Endothelial cell of umbilical vein (primary cell): ENCODE measurements at regions not wholly inside any gene's neighbourhood (a gene's known extent, or its start where the extent isn't known, plus 50 kb on each side); places are given as distances from the start of the nearest gene placed in this dataset.

Experiments used
- BruUV-seq: library from RNA; stranded (reverse); fragments of 400-500 nt; replicated peaks from 2 replicates; lab custom pipeline; 2021; lab: Mats Ljungman, UMichigan
- CTCF ChIA-PET: fragments of 300-600, 350-600 bp; sonication (Branson Sonifier 250); formaldehyde crosslinking; loops from one replicate; lab custom pipeline; 2021; ENCODE audit warnings: antibody characterized with exemption, inconsistent platforms; lab: Charles Lee
- POLR2A ChIA-PET: fragments of 300-600, 350-600 bp; sonication (Branson Sonifier 250); formaldehyde crosslinking; loops from one replicate; lab custom pipeline; 2021; ENCODE audit warnings: antibody characterized with exemption, inconsistent platforms; lab: Charles Lee
- DNase-seq: peaks from one replicate; pipeline ENCODE4 v3.0.0-alpha.2; 2011; ENCODE audit warnings: low read depth, low spot score
- FAIRE-seq: peaks from 2 replicates; lab custom pipeline; 2011; peaks lifted over from hg19 to GRCh38; lab: Jason Lieb, UNC
- H2AFZ ChIP-seq: 2 replicates; pipeline ENCODE4 v1.6.0; 2012; ENCODE audit warnings: low read depth, low read length, control low read depth, inconsistent platforms
- H3K27ac ChIP-seq: 2 replicates; pipeline ENCODE4 v1.5.1; 2011; ENCODE audit warnings: low read depth, mild to moderate bottlenecking, control low read depth, low read length, moderate library complexity; ENCODE audit not compliant: insufficient read depth
- H3K27me3 ChIP-seq, 2 experiments: 2 replicates each; pipeline versions ENCODE4 v1.6.0 to v1.6.1; 2011; ENCODE audit warnings: low read length in 2 of 2, mixed read lengths in 1 of 2; ENCODE audit not compliant: control insufficient read depth in 2 of 2, insufficient read depth in 2 of 2
- H3K36me3 ChIP-seq, 2 experiments: 2 replicates in 1 of 2; 3 replicates in 1 of 2; pipeline ENCODE4 v1.5.1; 2011; ENCODE audit warnings: low read length in 2 of 2, mild to moderate bottlenecking in 1 of 2, moderate library complexity in 1 of 2; ENCODE audit not compliant: control insufficient read depth in 2 of 2, insufficient read depth in 2 of 2; ENCODE audit errors: extremely low read depth in 1 of 2
- H3K4me1 ChIP-seq: 3 replicates; pipeline ENCODE4 v1.5.1; 2011; ENCODE audit warnings: mild to moderate bottlenecking, low read length; ENCODE audit not compliant: control insufficient read depth, insufficient read depth; ENCODE audit errors: extremely low read depth
- H3K4me2 ChIP-seq: 2 replicates; pipeline ENCODE4 v1.6.1; 2011; ENCODE audit warnings: low read length, control low read depth, mixed read lengths; ENCODE audit not compliant: insufficient read depth
- H3K4me3 ChIP-seq, 3 experiments: fragments of 200-600 bp in 1 of 3; sonication (generic), shearing (Covaris generic) in 1 of 3; replicated peaks in 1 of 3; 2 replicates each; pipeline ENCODE4 v1.5.1; 2011 to 2016; ENCODE audit warnings: control low read depth in 3 of 3, low read length in 3 of 3, mild to moderate bottlenecking in 2 of 3, inconsistent platforms in 1 of 3, low read depth in 1 of 3, moderate library complexity in 1 of 3; ENCODE audit not compliant: insufficient read depth in 1 of 3
- H3K79me2 ChIP-seq: 2 replicates; pipeline ENCODE4 v1.6.0; 2012; ENCODE audit warnings: low read length, inconsistent platforms; ENCODE audit not compliant: control insufficient read depth, insufficient read depth
- H3K9ac ChIP-seq: replicated peaks from 2 replicates; pipeline ENCODE3; 2011; ENCODE audit warnings: low read length, control low read depth; ENCODE audit not compliant: insufficient read depth; ENCODE audit errors: extremely low read depth
- H3K9me1 ChIP-seq: replicated peaks from 3 replicates; pipeline ENCODE4 v1.6.0; 2011; ENCODE audit warnings: mild to moderate bottlenecking, low read length; ENCODE audit not compliant: control insufficient read depth, insufficient read depth; ENCODE audit errors: extremely low read depth
- H3K9me3 ChIP-seq: replicated peaks from 2 replicates; pipeline ENCODE4 v1.5.1; 2012; ENCODE audit warnings: low read length, inconsistent platforms; ENCODE audit not compliant: control insufficient read depth, insufficient read depth
- H4K20me1 ChIP-seq: replicated peaks from 2 replicates; pipeline ENCODE3; 2011; ENCODE audit warnings: mild to moderate bottlenecking, low read length; ENCODE audit not compliant: control insufficient read depth, insufficient read depth; ENCODE audit errors: extremely low read depth
- EZH2 ChIP-seq: IDR thresholded peaks from 2 replicates; pipeline ENCODE4 v1.6.1; 2012; ENCODE audit warnings: borderline replicate concordance, low read depth, mild to moderate bottlenecking, moderate library complexity, low read length, inconsistent platforms; ENCODE audit not compliant: severe bottlenecking
- FOS ChIP-seq: IDR thresholded peaks from 2 replicates; pipeline ENCODE4 v1.6.1; 2011; ENCODE audit warnings: mild to moderate bottlenecking, low read length, moderate library complexity, borderline replicate concordance; ENCODE audit not compliant: insufficient read depth
- GATA2 ChIP-seq: IDR thresholded peaks from 2 replicates; pipeline ENCODE4 v1.7.0; 2011; ENCODE audit warnings: low read depth, mild to moderate bottlenecking, moderate library complexity, mixed read lengths, low read length; ENCODE audit not compliant: insufficient read length, insufficient read depth
- JUN ChIP-seq: IDR thresholded peaks from 2 replicates; pipeline ENCODE4 v1.6.1; 2011; ENCODE audit warnings: borderline replicate concordance, low read depth; ENCODE audit not compliant: insufficient read length, insufficient read depth
- MYC ChIP-seq: IDR thresholded peaks from one replicate; pipeline ENCODE4 v1.6.1; 2011; ENCODE audit warnings: mild to moderate bottlenecking, low read depth, low read length
- POLR2A ChIP-seq: IDR thresholded peaks from 2 replicates; pipeline ENCODE4 v1.6.1; 2012; ENCODE audit warnings: low read depth, mild to moderate bottlenecking, control low read depth, low read length
- POLR2AphosphoS5 ChIP-seq: IDR thresholded peaks from 2 replicates; pipeline ENCODE4 v1.6.1; 2012; ENCODE audit warnings: low read depth, mild to moderate bottlenecking, control low read depth, low read length, moderate library complexity; ENCODE audit not compliant: insufficient read depth
- dilution Hi-C: fragments of 300-500 bp; cut with MboI; formaldehyde crosslinking; loops from one replicate; pipeline ENCODE4 v1.15.0; 2019; ENCODE audit warnings: low sequenced_read_pairs; ENCODE audit not compliant: extremely low pct_ligation_motif_present
- intact Hi-C: fragments of 100-400 bp; cut with micrococcal nuclease; formaldehyde crosslinking; loops from one replicate; pipeline ENCODE4 v1.10.0; 2022
- TF ChIP-seq, protein P1 (sequence below): IDR thresholded peaks from 2 replicates; pipeline ENCODE4 v1.6.1; 2011; ENCODE audit not compliant: insufficient read depth, insufficient read length
- TF ChIP-seq, protein P2 (sequence below), 2 donors: IDR thresholded peaks; 1 replicate in 1 of 2; 2 replicates in 1 of 2; pipeline ENCODE4 v1.5.1; 2011; ENCODE audit warnings: low read length in 2 of 2, mild to moderate bottlenecking in 2 of 2, moderate library complexity in 2 of 2, control low read depth in 1 of 2, inconsistent platforms in 1 of 2, low read depth in 1 of 2; ENCODE audit not compliant: insufficient read depth in 1 of 2; ENCODE audit errors: extremely low read depth in 1 of 2

DNA sequence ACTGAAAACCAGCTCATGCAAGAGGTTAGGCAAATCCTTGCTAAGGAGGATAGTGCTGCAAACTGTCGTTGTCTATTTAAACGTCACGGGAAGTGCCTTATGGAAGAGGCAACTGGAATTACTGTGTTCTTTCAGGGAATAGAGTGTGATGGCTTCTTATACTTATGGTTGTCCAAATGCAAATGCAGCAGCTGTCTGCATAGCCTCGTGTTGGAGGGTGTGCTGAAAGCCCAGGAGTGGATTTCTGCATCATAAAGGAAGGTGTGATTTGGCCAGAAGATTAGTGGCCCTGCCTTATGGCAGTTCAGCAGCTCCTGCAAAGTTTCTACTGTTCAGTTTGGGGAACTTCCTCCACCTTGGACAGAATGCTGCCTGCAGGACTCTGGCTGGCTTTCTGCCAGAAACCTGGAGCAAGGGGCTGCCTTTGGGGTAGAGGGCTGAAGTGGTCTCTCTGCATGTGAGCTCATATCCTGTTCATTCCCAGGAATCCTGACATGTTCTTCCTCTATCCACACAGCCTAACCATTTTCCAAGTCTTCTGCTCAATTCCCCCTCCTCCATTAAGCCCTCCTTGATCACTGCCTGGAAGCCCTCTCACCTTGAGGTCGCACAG lies 321.2 kb upstream of the CXCR4 start:
- no peak overlapping the region for H3K9ac ChIP-seq
- no peaks in the 10 kb centered on the region for H3K9me3 ChIP-seq
- no peaks in the 10 kb centered on the region for H3K36me3 ChIP-seq
- H3K4me2 ChIP-seq, result no peak overlapping the region
- intact Hi-C loops, result no loop called here
- no peak overlapping the region for H2AFZ ChIP-seq
- no peaks in the 10 kb centered on the region for H3K79me2 ChIP-seq
- no TSS peak for BruUV-seq
- no peak for TF ChIP-seq GATA2
- TF ChIP-seq POLR2AphosphoS5, result no peak
- TF ChIP-seq, protein P1, sequence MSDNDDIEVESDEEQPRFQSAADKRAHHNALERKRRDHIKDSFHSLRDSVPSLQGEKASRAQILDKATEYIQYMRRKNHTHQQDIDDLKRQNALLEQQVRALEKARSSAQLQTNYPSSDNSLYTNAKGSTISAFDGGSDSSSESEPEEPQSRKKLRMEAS, result no peak
- no peak for TF ChIP-seq FOS
- TF ChIP-seq JUN, result no peak
- no peak for TF ChIP-seq POLR2A
- TF ChIP-seq EZH2, result no peak
- TF ChIP-seq, protein P2, sequence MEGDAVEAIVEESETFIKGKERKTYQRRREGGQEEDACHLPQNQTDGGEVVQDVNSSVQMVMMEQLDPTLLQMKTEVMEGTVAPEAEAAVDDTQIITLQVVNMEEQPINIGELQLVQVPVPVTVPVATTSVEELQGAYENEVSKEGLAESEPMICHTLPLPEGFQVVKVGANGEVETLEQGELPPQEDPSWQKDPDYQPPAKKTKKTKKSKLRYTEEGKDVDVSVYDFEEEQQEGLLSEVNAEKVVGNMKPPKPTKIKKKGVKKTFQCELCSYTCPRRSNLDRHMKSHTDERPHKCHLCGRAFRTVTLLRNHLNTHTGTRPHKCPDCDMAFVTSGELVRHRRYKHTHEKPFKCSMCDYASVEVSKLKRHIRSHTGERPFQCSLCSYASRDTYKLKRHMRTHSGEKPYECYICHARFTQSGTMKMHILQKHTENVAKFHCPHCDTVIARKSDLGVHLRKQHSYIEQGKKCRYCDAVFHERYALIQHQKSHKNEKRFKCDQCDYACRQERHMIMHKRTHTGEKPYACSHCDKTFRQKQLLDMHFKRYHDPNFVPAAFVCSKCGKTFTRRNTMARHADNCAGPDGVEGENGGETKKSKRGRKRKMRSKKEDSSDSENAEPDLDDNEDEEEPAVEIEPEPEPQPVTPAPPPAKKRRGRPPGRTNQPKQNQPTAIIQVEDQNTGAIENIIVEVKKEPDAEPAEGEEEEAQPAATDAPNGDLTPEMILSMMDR (IDR thresholded peaks at IDR 0.05; ENCODE audit: extremely low read depth in 1 of 2, insufficient read depth in 1 of 2, low read depth in 1 of 2, low read length in 2 of 2), result no peak
- no peak for TF ChIP-seq MYC
- H3K4me3 ChIP-seq, result no peak overlapping the region
- no peaks in the 10 kb centered on the region for H3K27me3 ChIP-seq
- FAIRE-seq (no peak), DNase-seq (no peak)
- no peaks in the 10 kb centered on the region for H4K20me1 ChIP-seq
- POLR2A ChIA-PET, result no interaction called here
- H3K4me1 ChIP-seq, result no peaks in the 10 kb centered on the region
- no peaks in the 10 kb centered on the region for H3K9me1 ChIP-seq
- CTCF ChIA-PET, result interaction anchor here (0.6 kb wide), 1 partner anchor 575 kb away, joined by 4 read pairs; no protein-coding TSS in a partner anchor
- dilution Hi-C loops, result no loop called here
- no peak overlapping the region for H3K27ac ChIP-seq
